HEK293 (cell line): ENCODE measurements at regions not wholly inside any gene's neighbourhood (a gene's known extent, or its start where the extent isn't known, plus 50 kb on each side); places are given as distances from the start of the nearest gene placed in this dataset.

Source experiments
- CTCF ChIA-PET: fragments of 350-600 bp; formaldehyde crosslinking; extraction: SDS; loops from one replicate; lab custom pipeline; 2021; ENCODE audit warnings: antibody characterized with exemption; lab: Yijun Ruan, JAX
- POLR2A ChIA-PET: fragments of 300-600 bp; formaldehyde crosslinking; extraction: SDS; loops from one replicate; lab custom pipeline; 2020; ENCODE audit warnings: antibody characterized with exemption, inconsistent platforms; lab: Yijun Ruan, JAX
- H3K27ac ChIP-seq: fragments of 200-500 bp; sonication (Bioruptor generic); 2 replicates; pipeline ENCODE4 v1.5.1; 2014; ENCODE audit warnings: low read depth, low read length, control low read depth, inconsistent platforms; ENCODE audit errors: extremely low read depth
- H3K36me3 ChIP-seq, 2 experiments: fragments of 200-500 bp in 1 of 2; sonication (Bioruptor generic) in 1 of 2; 1 replicate in 1 of 2; 2 replicates in 1 of 2; pipeline ENCODE4 v1.5.1; 2014 to 2017; ENCODE audit warnings: inconsistent platforms in 2 of 2, low read length in 2 of 2; ENCODE audit not compliant: control insufficient read depth in 2 of 2, insufficient read depth in 1 of 2
- H3K4me1 ChIP-seq: fragments of 200-500 bp; sonication (Bioruptor generic); 2 replicates; pipeline ENCODE4 v1.5.1; 2014; ENCODE audit warnings: mild to moderate bottlenecking, low read length, inconsistent platforms; ENCODE audit not compliant: control insufficient read depth, insufficient read depth
- H3K4me3 ChIP-seq: 2 replicates; pipeline ENCODE4 v1.5.1; 2011; ENCODE audit warnings: low read depth, mild to moderate bottlenecking, control low read depth, low read length, moderate library complexity
- H3K9me3 ChIP-seq: fragments of 200-500 bp; sonication (Bioruptor generic); 2 replicates; pipeline ENCODE4 v1.5.1; 2014; ENCODE audit warnings: low read depth, low read length, inconsistent platforms; ENCODE audit not compliant: control insufficient read depth, insufficient read depth
- BCL11B ChIP-seq: fragments of 450-650 bp; formaldehyde crosslinking; IDR thresholded peaks from 2 replicates; pipeline ENCODE4 v1.5.1; 2016; ENCODE audit warnings: low read depth, missing biosample characterization, missing genetic modification characterization
- GFI1B ChIP-seq: fragments of 450-650 bp; formaldehyde crosslinking; IDR thresholded peaks from 2 replicates; pipeline ENCODE4 v1.5.1; 2016; ENCODE audit warnings: missing biosample characterization, missing genetic modification characterization
- KLF8 ChIP-seq: fragments of 450-650 bp; formaldehyde crosslinking; IDR thresholded peaks from 2 replicates; pipeline ENCODE4 v1.5.1; 2016; ENCODE audit warnings: missing biosample characterization, missing genetic modification characterization
- SP3 ChIP-seq: fragments of 450-650 bp; formaldehyde crosslinking; IDR thresholded peaks from 2 replicates; pipeline ENCODE4 v1.5.1; 2016; ENCODE audit warnings: missing biosample characterization, missing genetic modification characterization
- YY2 ChIP-seq: fragments of 450-650 bp; formaldehyde crosslinking; IDR thresholded peaks from 2 replicates; pipeline ENCODE4 v1.5.1; 2016; ENCODE audit warnings: missing biosample characterization, missing genetic modification characterization
- ZBTB8A ChIP-seq: fragments of 450-650 bp; formaldehyde crosslinking; IDR thresholded peaks from 2 replicates; pipeline ENCODE4 v1.5.1; 2016; ENCODE audit warnings: missing biosample characterization, missing genetic modification characterization
- ZFP3 ChIP-seq: fragments of 450-650 bp; formaldehyde crosslinking; IDR thresholded peaks from 2 replicates; pipeline ENCODE4 v1.5.1; 2016; ENCODE audit warnings: low read depth, missing biosample characterization, missing genetic modification characterization
- ZNF10 ChIP-seq: fragments of 450-650 bp; formaldehyde crosslinking; IDR thresholded peaks from 2 replicates; pipeline ENCODE4 v1.5.1; 2017; ENCODE audit warnings: missing biosample characterization, missing genetic modification characterization
- ZNF157 ChIP-seq: fragments of 450-650 bp; formaldehyde crosslinking; IDR thresholded peaks from 2 replicates; pipeline ENCODE4 v1.5.1; 2016; ENCODE audit warnings: missing biosample characterization, missing genetic modification characterization
- ZNF16 ChIP-seq: fragments of 450-650 bp; formaldehyde crosslinking; IDR thresholded peaks from 2 replicates; pipeline ENCODE4 v1.5.1; 2016; ENCODE audit warnings: low read depth, missing biosample characterization, missing genetic modification characterization
- ZNF174 ChIP-seq: fragments of 450-650 bp; formaldehyde crosslinking; IDR thresholded peaks from 2 replicates; pipeline ENCODE4 v1.5.0; 2017; ENCODE audit warnings: missing biosample characterization, mild to moderate bottlenecking, missing genetic modification characterization
- ZNF175 ChIP-seq: fragments of 450-650 bp; formaldehyde crosslinking; IDR thresholded peaks from 2 replicates; pipeline ENCODE4 v1.5.1; 2016; ENCODE audit warnings: missing biosample characterization, missing genetic modification characterization
- ZNF2 ChIP-seq: fragments of 450-650 bp; formaldehyde crosslinking; IDR thresholded peaks from 2 replicates; pipeline ENCODE4 v1.5.1; 2016; ENCODE audit warnings: missing biosample characterization, missing genetic modification characterization
- ZNF26 ChIP-seq: fragments of 450-650 bp; formaldehyde crosslinking; IDR thresholded peaks from 2 replicates; pipeline ENCODE4 v1.5.1; 2016; ENCODE audit warnings: missing biosample characterization, missing genetic modification characterization
- ZNF266 ChIP-seq: fragments of 450-650 bp; formaldehyde crosslinking; IDR thresholded peaks from 2 replicates; pipeline ENCODE4 v1.5.1; 2016; ENCODE audit warnings: missing biosample characterization, missing genetic modification characterization, low read depth
- ZNF302 ChIP-seq: fragments of 450-650 bp; formaldehyde crosslinking; IDR thresholded peaks from 2 replicates; pipeline ENCODE4 v1.5.1; 2016; ENCODE audit warnings: missing biosample characterization, missing genetic modification characterization, low read depth
- ZNF354C ChIP-seq: fragments of 450-650 bp; formaldehyde crosslinking; IDR thresholded peaks from 2 replicates; pipeline ENCODE4 v1.5.1; 2016; ENCODE audit warnings: missing biosample characterization, missing genetic modification characterization, low read depth, borderline replicate concordance
- ZNF366 ChIP-seq: fragments of 450-650 bp; formaldehyde crosslinking; conservative IDR thresholded peaks from 2 replicates; pipeline ENCODE4 v1.5.1; 2016; ENCODE audit warnings: missing biosample characterization, missing genetic modification characterization
- ZNF560 ChIP-seq: fragments of 450-650 bp; formaldehyde crosslinking; IDR thresholded peaks from 2 replicates; pipeline ENCODE4 v1.5.1; 2017; ENCODE audit warnings: missing biosample characterization, missing genetic modification characterization, borderline replicate concordance
- ZNF561 ChIP-seq: fragments of 450-650 bp; IDR thresholded peaks from 2 replicates; pipeline ENCODE4 v1.5.1; 2018; ENCODE audit warnings: missing biosample characterization, missing genetic modification characterization, borderline replicate concordance
- ZNF596 ChIP-seq: fragments of 450-650 bp; IDR thresholded peaks from 2 replicates; pipeline ENCODE4 v1.5.0; 2018; ENCODE audit warnings: missing biosample characterization, mild to moderate bottlenecking, missing genetic modification characterization, moderate library complexity
- ZNF707 ChIP-seq: fragments of 450-650 bp; formaldehyde crosslinking; IDR thresholded peaks from 2 replicates; pipeline ENCODE4 v1.5.1; 2016; ENCODE audit warnings: missing biosample characterization, missing genetic modification characterization
- ZNF747 ChIP-seq: fragments of 450-650 bp; formaldehyde crosslinking; IDR thresholded peaks from 2 replicates; pipeline ENCODE4 v1.5.1; 2016; ENCODE audit warnings: missing biosample characterization, missing genetic modification characterization
- ZNF76 ChIP-seq: fragments of 450-650 bp; formaldehyde crosslinking; IDR thresholded peaks from 2 replicates; pipeline ENCODE4; 2016; ENCODE audit warnings: low read depth, missing biosample characterization, missing genetic modification characterization, borderline replicate concordance
- ZNF843 ChIP-seq: fragments of 450-650 bp; formaldehyde crosslinking; IDR thresholded peaks from 2 replicates; pipeline ENCODE4 v1.5.1; 2016; ENCODE audit warnings: missing biosample characterization, missing genetic modification characterization
- ZSCAN16 ChIP-seq: fragments of 450-650 bp; formaldehyde crosslinking; IDR thresholded peaks from 2 replicates; pipeline ENCODE4 v1.5.1; 2016; ENCODE audit warnings: missing biosample characterization, missing genetic modification characterization
- ZSCAN23 ChIP-seq: fragments of 450-650 bp; formaldehyde crosslinking; IDR thresholded peaks from 2 replicates; pipeline ENCODE4 v1.5.1; 2016; ENCODE audit warnings: missing biosample characterization, missing genetic modification characterization
- TF ChIP-seq, protein P1 (sequence below): fragments of 450-650 bp; formaldehyde crosslinking; IDR thresholded peaks from 2 replicates; pipeline ENCODE4 v1.5.1; 2016; ENCODE audit warnings: missing biosample characterization, missing genetic modification characterization
- TF ChIP-seq, protein P2 (sequence below): sonication (generic); formaldehyde crosslinking; IDR thresholded peaks from 2 replicates; pipeline ENCODE4 v1.8.1; 2022; ENCODE audit warnings: mild to moderate bottlenecking, moderate library complexity, missing genetic modification reagents

- ChIA-PET POLR2A (no interaction called here), CTCF (interaction anchor here (0.6 to 1.3 kb wide), 4 partner anchors 13 to 72 kb away, joined by 3 to 7 read pairs (median 4); no protein-coding TSS in a partner anchor)
- H3K36me3 ChIP-seq = no peaks in the 10 kb centered on the region
- TF ChIP-seq ZNF366 (tag by site-specific recombination) (no peak), ZSCAN16 (tag by site-specific recombination) (no peak)
- TF ChIP-seq, all 188 proteins: peak for 0
- H3K27ac ChIP-seq = no peak overlapping the region
- no peak overlapping the region for H3K4me3 ChIP-seq
- no peaks in the 10 kb centered on the region for H3K9me3 ChIP-seq
- no peaks in the 10 kb centered on the region for H3K4me1 ChIP-seq
These were observed 201.3 kb downstream of the C9orf152 start for GRCh38 chr9:110006657-110007056.

- CTCF ChIA-PET = interaction anchor here (1.3 kb wide), 1 partner anchor 15 kb away, joined by 3 read pairs; no protein-coding TSS in a partner anchor
- Histone ChIP-seq H3K4me1 (no peaks in the 10 kb centered on the region), H3K4me3 (no peak overlapping the region), H3K9me3 (no peaks in the 10 kb centered on the region), H3K27ac (no peak overlapping the region), H3K36me3 (no peaks in the 10 kb centered on the region)
- TF ChIP-seq ZNF747 (tag by site-specific recombination) = no peak
- TF ChIP-seq ZNF707 (tag by site-specific recombination) = no peak
- TF ChIP-seq ZNF560 (tag by site-specific recombination) = no peak
- TF ChIP-seq ZNF16 (tag by site-specific recombination) = no peak
- TF ChIP-seq GFI1B = no peak
- TF ChIP-seq ZNF596 (tag by site-specific recombination) = no peak
- TF ChIP-seq ZNF174 (tag by site-specific recombination) = no peak
- TF ChIP-seq ZNF366 (tag by site-specific recombination) = no peak
- no peak for TF ChIP-seq ZNF2 (tag by site-specific recombination)
- TF ChIP-seq ZNF26 (tag by site-specific recombination) = no peak
- no peak for TF ChIP-seq ZNF561 (tag by site-specific recombination)
- no peak for TF ChIP-seq ZNF175
- no peak for TF ChIP-seq SP3
- TF ChIP-seq, all 188 proteins: peak for 0
- POLR2A ChIA-PET = no interaction called here
These were observed 200.3 kb downstream of the C9orf152 start for GRCh38 chr9:110007477-110008270.

GRCh38 chr9:110008663-110009062 lies 199.3 kb downstream of the C9orf152 start:
- ChIA-PET POLR2A (no interaction called here), CTCF (no interaction called here)
- Histone ChIP-seq H3K9me3 (no peaks in the 10 kb centered on the region), H3K36me3 (no peaks in the 10 kb centered on the region), H3K27ac (no peak overlapping the region), H3K4me3 (no peak overlapping the region), H3K4me1 (no peaks in the 10 kb centered on the region)
- TF ChIP-seq ZFP3 (tag by site-specific recombination) = no peak
- no peak for TF ChIP-seq ZNF10 (tag by site-specific recombination)
- TF ChIP-seq ZNF843 (tag by site-specific recombination) = no peak
- TF ChIP-seq ZSCAN16 (tag by site-specific recombination) = no peak
- no peak for TF ChIP-seq ZNF157
- TF ChIP-seq ZNF354C (tag by site-specific recombination) = no peak
- no peak for TF ChIP-seq KLF8 (tag by site-specific recombination)
- TF ChIP-seq ZNF266 = no peak
- no peak for TF ChIP-seq BCL11B
- TF ChIP-seq, protein P1, sequence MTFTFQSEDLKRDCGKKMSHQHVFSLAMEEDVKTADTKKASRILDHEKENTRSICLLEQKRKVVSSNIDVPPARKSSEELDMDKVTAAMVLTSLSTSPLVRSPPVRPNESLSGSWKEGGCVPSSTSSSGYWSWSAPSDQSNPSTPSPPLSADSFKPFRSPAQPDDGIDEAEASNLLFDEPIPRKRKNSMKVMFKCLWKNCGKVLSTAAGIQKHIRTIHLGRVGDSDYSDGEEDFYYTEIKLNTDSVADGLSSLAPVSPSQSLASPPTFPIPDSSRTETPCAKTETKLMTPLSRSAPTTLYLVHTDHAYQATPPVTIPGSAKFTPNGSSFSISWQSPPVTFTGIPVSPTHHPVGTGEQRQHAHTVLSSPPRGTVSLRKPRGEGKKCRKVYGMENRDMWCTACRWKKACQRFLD (tag by site-specific recombination) = no peak
- TF ChIP-seq, protein P2, sequence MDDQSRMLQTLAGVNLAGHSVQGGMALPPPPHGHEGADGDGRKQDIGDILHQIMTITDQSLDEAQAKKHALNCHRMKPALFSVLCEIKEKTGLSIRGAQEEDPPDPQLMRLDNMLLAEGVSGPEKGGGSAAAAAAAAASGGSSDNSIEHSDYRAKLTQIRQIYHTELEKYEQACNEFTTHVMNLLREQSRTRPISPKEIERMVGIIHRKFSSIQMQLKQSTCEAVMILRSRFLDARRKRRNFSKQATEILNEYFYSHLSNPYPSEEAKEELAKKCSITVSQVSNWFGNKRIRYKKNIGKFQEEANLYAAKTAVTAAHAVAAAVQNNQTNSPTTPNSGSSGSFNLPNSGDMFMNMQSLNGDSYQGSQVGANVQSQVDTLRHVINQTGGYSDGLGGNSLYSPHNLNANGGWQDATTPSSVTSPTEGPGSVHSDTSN = no peak
- TF ChIP-seq YY2 (tag by site-specific recombination) = no peak
- TF ChIP-seq ZNF302 (tag by site-specific recombination) = no peak
- TF ChIP-seq ZNF76 (tag by site-specific recombination) = no peak
- no peak for TF ChIP-seq ZSCAN23 (tag by site-specific recombination)
- TF ChIP-seq ZBTB8A (tag by site-specific recombination) = no peak
